HUES48 (cell line): ENCODE measurements at regions not wholly inside any gene's neighbourhood (a gene's known extent, or its start where the extent isn't known, plus 50 kb on each side); places are given as distances from the start of the nearest gene placed in this dataset.
"Not testable (repeated sequence)": the region's sequence is repeated elsewhere in the genome, so short reads cannot be mapped to it uniquely, and the experiment has no call there.

ENCODE experiments used
- H3K27ac ChIP-seq: one replicate; pipeline ENCODE4 v1.7.0; 2013; ENCODE audit warnings: low read depth, low read length, inconsistent platforms
- H3K27me3 ChIP-seq: 2 replicates; pipeline ENCODE4 v1.6.1; 2013; ENCODE audit warnings: mild to moderate bottlenecking, low read length; ENCODE audit not compliant: control insufficient read depth, insufficient read depth
- H3K36me3 ChIP-seq: 2 replicates; pipeline ENCODE4 v1.6.1; 2013; ENCODE audit warnings: low read length; ENCODE audit not compliant: control insufficient read depth, insufficient read depth
- H3K4me1 ChIP-seq: 2 replicates; pipeline ENCODE4 v1.6.1; 2013; ENCODE audit warnings: mild to moderate bottlenecking, low read length; ENCODE audit not compliant: control insufficient read depth, insufficient read depth
- H3K4me3 ChIP-seq: 2 replicates; pipeline ENCODE4 v1.5.1; 2013; ENCODE audit warnings: mild to moderate bottlenecking, low read depth, low read length
- H3K9ac ChIP-seq: 2 replicates; pipeline ENCODE4 v1.6.1; 2013; ENCODE audit warnings: mild to moderate bottlenecking, low read depth, low read length, moderate library complexity
- H3K9me3 ChIP-seq: 2 replicates; pipeline ENCODE4 v1.6.1; 2013; ENCODE audit warnings: low read length; ENCODE audit not compliant: control insufficient read depth, insufficient read depth

- H3K27ac ChIP-seq, H3K9ac ChIP-seq, H3K9me3 ChIP-seq, H3K4me3 ChIP-seq, H3K36me3 ChIP-seq, H3K27me3 ChIP-seq: not testable (repeated sequence)
- peaks cover 14% of the 10 kb centered on the region for H3K4me1 ChIP-seq
These were observed 525.2 kb upstream of the B3GAT1 start for GRCh38 chr11:134937193-134937592.

GRCh38 chr11:134932761-134933160 is 520.7 kb upstream of the B3GAT1 start:
- Histone ChIP-seq H3K4me1 (no peaks in the 10 kb centered on the region), H3K36me3 (no peaks in the 10 kb centered on the region), H3K9me3 (no peaks in the 10 kb centered on the region), H3K4me3 (no peak overlapping the region), H3K27me3 (no peaks in the 10 kb centered on the region), H3K9ac (no peak overlapping the region), H3K27ac (no peak overlapping the region)

GRCh38 chr11:134925432-134925831 is 513.4 kb upstream of the B3GAT1 start:
- H3K36me3 ChIP-seq, result no peaks in the 10 kb centered on the region
- H3K9me3 ChIP-seq, result no peaks in the 10 kb centered on the region

GRCh38 chr11:134923441-134923840 is 511.4 kb upstream of the B3GAT1 start:
- H3K4me1 ChIP-seq, result no peaks in the 10 kb centered on the region

More at GRCh38 chr11:134925432-134925831, 513.4 kb upstream of the B3GAT1 start:
- Histone ChIP-seq H3K4me1 (no peaks in the 10 kb centered on the region), H3K27ac (no peak overlapping the region), H3K27me3 (no peaks in the 10 kb centered on the region), H3K9ac (no peak overlapping the region), H3K4me3 (no peak overlapping the region)

DNA sequence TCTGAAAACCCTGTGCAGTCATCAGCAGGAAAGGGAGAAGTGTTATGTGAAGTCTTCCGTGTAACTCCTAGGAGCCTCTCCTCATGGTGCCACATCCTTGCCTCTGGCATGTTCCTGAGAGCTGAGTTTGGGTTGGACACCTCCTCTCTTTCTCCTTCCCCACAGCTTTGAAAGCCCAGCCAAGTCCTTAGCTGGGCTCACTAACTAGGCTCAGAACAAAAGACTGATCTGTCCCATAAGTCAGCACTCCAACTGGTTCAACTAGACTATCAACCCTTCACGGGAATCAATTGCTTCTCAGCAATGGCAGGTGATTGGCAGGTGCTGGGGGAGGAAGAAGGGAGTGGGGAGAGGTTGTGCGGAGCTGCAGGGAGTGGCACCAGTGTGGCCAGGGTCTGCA is 509.9 kb upstream of the B3GAT1 start:
- Histone ChIP-seq H3K36me3 (no peaks in the 10 kb centered on the region), H3K9ac (no peak overlapping the region), H3K27ac (no peak overlapping the region), H3K4me1 (no peaks in the 10 kb centered on the region), H3K4me3 (no peak overlapping the region), H3K27me3 (no peaks in the 10 kb centered on the region), H3K9me3 (no peaks in the 10 kb centered on the region)

More at GRCh38 chr11:134923441-134923840, 511.4 kb upstream of the B3GAT1 start:
- H3K27ac ChIP-seq, result no peak overlapping the region
- H3K9me3 ChIP-seq, result no peaks in the 10 kb centered on the region
- H3K27me3 ChIP-seq, result no peaks in the 10 kb centered on the region
- no peaks in the 10 kb centered on the region for H3K36me3 ChIP-seq
- no peak overlapping the region for H3K9ac ChIP-seq
- no peak overlapping the region for H3K4me3 ChIP-seq

- H3K9ac ChIP-seq, result no peak overlapping the region
- H3K4me3 ChIP-seq, result no peak overlapping the region
- no peaks in the 10 kb centered on the region for H3K27me3 ChIP-seq
- H3K27ac ChIP-seq, result no peak overlapping the region
- no peaks in the 10 kb centered on the region for H3K9me3 ChIP-seq
- H3K36me3 ChIP-seq, result no peaks in the 10 kb centered on the region
- H3K4me1 ChIP-seq, result no peaks in the 10 kb centered on the region
These were observed 509.0 kb upstream of the B3GAT1 start for GRCh38 chr11:134920851-134921608.

DNA sequence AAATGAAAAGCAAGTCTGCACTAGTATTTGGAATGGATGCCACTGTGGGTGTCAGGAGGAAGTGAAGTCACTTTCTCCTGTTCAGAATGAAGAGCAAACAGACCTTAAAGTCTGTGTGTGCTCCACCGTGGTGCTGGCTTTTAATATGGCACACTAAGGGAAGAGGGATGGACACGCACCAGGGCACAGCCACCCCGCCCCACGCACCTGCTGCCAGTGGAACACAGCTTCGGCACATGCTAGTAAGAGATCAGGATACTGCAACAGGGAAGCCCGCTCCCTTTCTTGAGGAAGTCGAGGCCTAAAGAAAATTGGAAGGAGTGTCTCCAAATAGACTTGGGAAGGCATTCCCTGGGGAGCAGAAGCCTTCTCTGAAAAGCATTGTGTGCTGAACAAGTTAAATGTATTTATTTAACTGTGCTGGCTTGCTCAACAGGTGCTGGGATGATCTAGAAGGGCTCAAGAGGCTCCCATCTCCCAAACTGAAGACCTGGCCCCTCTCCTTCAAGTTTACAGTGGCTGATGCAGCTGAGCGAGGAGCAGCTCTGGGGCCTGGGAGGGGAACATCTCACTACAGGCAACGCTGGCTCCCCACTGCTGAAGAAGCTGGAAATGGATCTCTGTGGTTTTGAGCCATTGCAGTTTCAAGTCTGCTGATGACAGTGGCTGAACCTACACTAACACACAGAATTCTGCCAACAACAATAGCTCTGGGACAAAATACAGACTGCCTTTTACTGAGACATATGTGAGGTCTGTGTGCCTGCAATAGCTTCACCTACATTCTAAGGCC is 504.6 kb upstream of the B3GAT1 start:
- H3K4me3 ChIP-seq, result no peak overlapping the region

GRCh38 chr11:134915881-134916280 is 503.8 kb upstream of the B3GAT1 start:
- Histone ChIP-seq H3K27me3 (no peaks in the 10 kb centered on the region), H3K4me1 (no peaks in the 10 kb centered on the region), H3K4me3 (no peak overlapping the region), H3K9me3 (no peaks in the 10 kb centered on the region), H3K27ac (no peak overlapping the region), H3K9ac (no peak overlapping the region), H3K36me3 (no peaks in the 10 kb centered on the region)

More for the DNA sequence above, 504.6 kb upstream of the B3GAT1 start:
- H3K36me3 ChIP-seq, result no peaks in the 10 kb centered on the region
- no peaks in the 10 kb centered on the region for H3K9me3 ChIP-seq
- no peaks in the 10 kb centered on the region for H3K27me3 ChIP-seq
- no peak overlapping the region for H3K9ac ChIP-seq
- H3K27ac ChIP-seq, result no peak overlapping the region
- H3K4me1 ChIP-seq, result no peaks in the 10 kb centered on the region

- H3K9ac ChIP-seq, result no peak overlapping the region
These were observed 503.2 kb upstream of the B3GAT1 start for GRCh38 chr11:134915212-134915611.

GRCh38 chr11:134913999-134914590 is 502.1 kb upstream of the B3GAT1 start:
- Histone ChIP-seq H3K4me1 (no peaks in the 10 kb centered on the region), H3K27ac (no peak overlapping the region), H3K36me3 (no peaks in the 10 kb centered on the region), H3K9ac (no peak overlapping the region), H3K27me3 (no peaks in the 10 kb centered on the region), H3K4me3 (no peak overlapping the region), H3K9me3 (no peaks in the 10 kb centered on the region)

More at GRCh38 chr11:134915212-134915611, 503.2 kb upstream of the B3GAT1 start:
- H3K36me3 ChIP-seq, result no peaks in the 10 kb centered on the region
- no peaks in the 10 kb centered on the region for H3K27me3 ChIP-seq
- no peaks in the 10 kb centered on the region for H3K9me3 ChIP-seq
- H3K4me3 ChIP-seq, result no peak overlapping the region
- no peaks in the 10 kb centered on the region for H3K4me1 ChIP-seq
- H3K27ac ChIP-seq, result no peak overlapping the region

DNA sequence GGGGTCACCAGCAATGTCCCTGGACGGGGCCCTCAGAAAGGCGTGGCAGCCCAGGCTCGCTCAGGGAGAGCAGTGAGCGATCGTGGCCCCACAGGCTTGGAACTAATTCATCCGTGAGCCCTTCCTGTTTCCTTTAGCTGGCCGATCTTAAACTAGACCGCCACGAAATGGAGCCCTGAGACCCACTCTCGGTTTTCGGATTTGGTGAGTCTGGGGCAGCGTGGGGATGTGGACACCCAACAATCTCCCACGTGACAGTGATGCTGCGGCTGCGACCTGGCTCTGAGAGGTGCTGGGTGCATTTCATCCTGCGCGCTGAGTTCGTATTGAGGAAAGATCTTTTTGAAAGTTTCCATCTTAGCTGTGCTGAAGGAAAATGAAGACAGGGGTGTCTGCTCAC is 501.3 kb upstream of the B3GAT1 start:
- Histone ChIP-seq H3K27me3 (no peaks in the 10 kb centered on the region), H3K9ac (no peak overlapping the region), H3K4me3 (no peak overlapping the region)

More for the DNA sequence above, 501.3 kb upstream of the B3GAT1 start:
- Histone ChIP-seq H3K27ac (no peak overlapping the region), H3K9me3 (no peaks in the 10 kb centered on the region), H3K36me3 (no peaks in the 10 kb centered on the region), H3K4me1 (no peaks in the 10 kb centered on the region)
